Superior temporal gyrus (tissue), 1 donor: ENCODE measurements at regions not wholly inside any gene's neighbourhood (a gene's known extent, or its start where the extent isn't known, plus 50 kb on each side); places are given as distances from the start of the nearest gene placed in this dataset.
A peak's percentile ranks its signal among the peaks of the same experiment; 100 is the strongest.

ENCODE experiments used
- DNase-seq: peaks from one replicate; pipeline ENCODE4 v3.0.0-alpha.2; 2016; ENCODE audit errors: extremely low spot score

- DNase-seq = no peak
Measured at GRCh38 chr10:128494665-128495064, 368.4 kb upstream of the MKI67 start.

GRCh38 chr10:128497660-128498377 is 371.6 kb upstream of the MKI67 start:
- no peak for DNase-seq

DNA sequence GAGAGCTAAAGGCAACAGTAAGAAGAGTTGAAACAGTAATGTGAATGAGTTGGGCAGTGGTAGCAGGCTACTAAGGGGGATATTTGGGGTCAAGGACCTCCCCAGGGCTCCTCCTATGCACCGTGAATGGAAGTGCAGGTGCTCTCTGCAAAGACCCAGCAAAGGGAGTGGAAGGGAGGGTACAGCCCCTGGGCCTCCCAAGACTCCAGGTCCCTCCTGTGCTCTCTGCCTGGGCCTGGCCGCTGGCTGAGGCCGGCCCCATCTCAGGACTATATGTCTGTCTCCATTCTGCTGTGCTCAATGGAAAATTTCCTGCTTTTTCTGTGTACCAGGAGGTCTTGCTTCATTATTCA is 372.1 kb upstream of the MKI67 start:
- no peak for DNase-seq

DNA sequence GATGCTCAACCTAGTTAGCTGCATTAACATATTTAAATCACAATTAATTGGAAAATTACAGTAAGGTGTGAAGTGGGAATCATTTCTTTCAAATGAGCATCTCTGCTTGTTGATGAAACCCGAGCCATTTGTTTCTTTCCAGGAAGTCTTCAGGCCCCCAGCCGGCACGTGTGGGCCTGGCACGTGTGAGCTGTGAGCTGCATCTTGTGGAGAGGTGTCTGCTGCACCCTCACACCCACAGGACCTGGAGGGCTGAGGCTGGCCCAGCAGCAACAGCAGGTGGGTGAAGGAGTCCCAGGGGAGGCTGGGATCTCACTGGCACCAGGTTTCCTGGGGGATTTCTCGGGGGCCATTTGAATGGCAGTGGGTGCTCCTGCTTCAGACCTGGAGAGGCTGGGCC is 372.5 kb upstream of the MKI67 start:
- no peak for DNase-seq

GRCh38 chr10:128499486-128499885 is 373.3 kb upstream of the MKI67 start:
- DNase-seq = no peak

- DNase-seq = no peak
Measured at GRCh38 chr10:128499956-128500355, 373.7 kb upstream of the MKI67 start.

- DNase-seq = no peak
Measured at GRCh38 chr10:128500642-128501041, 374.4 kb upstream of the MKI67 start.

GRCh38 chr10:128505346-128505745 is 379.1 kb upstream of the MKI67 start:
- DNase-seq = no peak

DNA sequence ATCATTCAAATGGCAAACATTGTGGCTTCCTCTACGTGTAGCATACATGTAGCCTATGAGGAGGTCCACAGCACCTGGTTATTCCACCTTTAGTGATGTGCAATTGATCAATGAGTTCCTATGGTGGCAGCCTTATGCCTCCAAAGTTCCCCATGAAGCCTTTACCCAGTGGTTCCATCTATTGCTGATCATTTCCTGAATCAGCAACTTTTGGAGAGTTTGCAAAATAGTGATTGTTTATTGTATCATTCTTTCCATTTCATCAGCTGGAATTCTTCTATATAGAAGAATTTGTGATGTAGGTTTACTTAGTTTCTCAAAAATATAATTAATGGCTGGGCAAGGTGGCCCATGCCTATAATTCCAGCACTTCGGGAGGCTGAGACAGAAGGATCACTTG is 380.2 kb upstream of the MKI67 start:
- DNase-seq = no peak

DNA sequence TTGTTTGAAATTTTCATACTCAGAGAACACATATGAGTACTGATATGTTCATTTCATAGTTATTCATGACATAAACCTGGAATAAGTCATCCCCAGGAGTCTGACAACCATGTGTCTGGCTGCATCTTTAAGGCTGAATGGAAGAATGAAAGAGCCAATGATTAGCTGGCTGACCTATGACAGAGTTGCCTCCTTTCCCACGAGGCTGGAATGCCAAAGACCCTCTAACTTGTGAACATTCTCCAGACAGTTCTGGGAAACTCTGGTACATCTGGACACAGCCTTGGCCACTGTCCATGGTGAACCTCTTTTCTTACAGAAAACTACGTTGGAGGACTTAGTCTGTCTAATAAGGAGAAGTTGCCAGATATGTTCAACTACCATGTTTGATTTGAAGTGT is 380.8 kb upstream of the MKI67 start:
- no peak for DNase-seq

DNA sequence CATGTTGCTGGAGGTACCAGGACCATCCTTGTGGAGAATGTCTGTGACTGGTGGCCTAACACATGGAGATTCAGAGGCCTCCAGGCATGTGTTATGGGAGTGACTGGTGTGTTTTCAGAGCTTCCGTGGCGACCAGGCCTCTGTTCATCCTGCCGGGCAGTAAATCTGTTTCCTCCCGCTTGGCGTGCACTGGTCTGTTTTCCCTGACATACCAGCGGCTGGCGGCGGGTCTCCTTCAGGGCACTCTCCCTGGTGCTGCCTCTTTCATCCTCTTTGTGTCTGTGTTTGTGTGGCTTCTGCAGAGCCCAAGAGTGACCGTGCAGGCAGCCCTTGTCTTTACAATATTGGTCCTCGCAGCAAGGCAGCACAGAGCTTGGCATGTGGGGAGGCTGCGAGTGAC is 385.1 kb upstream of the MKI67 start:
- no peak for DNase-seq

- no peak for DNase-seq
Measured at GRCh38 chr10:128512767-128513166, 386.5 kb upstream of the MKI67 start.

GRCh38 chr10:128514536-128514935 is 388.3 kb upstream of the MKI67 start:
- DNase-seq = no peak

GRCh38 chr10:128516180-128516579 is 390.0 kb upstream of the MKI67 start:
- no peak for DNase-seq

DNA sequence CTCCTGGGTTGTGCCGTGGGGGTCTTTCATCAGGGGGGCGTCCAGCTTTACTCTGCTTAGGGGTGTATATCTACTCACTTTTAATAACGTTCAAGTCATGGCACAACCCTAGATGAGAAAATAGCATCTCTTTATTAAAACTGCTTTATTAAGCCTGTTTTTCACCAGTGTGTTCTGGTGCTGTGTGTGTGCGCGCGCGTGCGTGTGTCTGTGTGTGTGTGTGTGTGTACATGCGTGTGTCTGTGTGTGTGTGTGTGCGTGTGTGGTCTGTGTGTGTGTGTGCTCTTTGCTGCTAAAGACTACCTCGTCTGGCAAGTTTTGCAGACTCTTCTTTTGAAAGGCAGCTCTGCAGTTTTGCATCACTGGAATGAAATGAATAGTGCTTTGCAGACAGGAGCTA is 390.9 kb upstream of the MKI67 start:
- DNase-seq = no peak

GRCh38 chr10:128518000-128518399 is 391.8 kb upstream of the MKI67 start:
- DNase-seq = no peak

DNA sequence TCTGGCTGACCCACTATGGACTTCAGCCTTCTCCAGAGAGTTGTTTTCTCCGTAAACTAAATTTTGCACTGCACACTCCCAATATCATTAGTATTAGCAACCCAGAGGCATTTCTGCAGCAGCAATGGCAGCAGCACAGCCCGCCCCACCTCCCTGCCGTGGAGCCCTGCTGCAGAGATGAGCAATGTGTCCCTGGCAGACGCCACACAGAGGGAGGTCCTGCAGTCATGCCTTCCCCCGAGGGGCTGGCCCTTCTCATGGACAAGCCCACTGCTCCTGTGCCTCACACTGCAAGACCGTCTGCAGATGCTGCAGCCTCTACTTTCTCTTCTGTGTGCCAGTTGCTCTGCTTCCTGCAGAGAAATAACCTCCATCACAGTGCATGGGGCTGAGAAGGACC is 393.4 kb upstream of the MKI67 start:
- DNase-seq = no peak

GRCh38 chr10:128520211-128520815 is 394.1 kb upstream of the MKI67 start:
- DNase-seq = no peak

DNA sequence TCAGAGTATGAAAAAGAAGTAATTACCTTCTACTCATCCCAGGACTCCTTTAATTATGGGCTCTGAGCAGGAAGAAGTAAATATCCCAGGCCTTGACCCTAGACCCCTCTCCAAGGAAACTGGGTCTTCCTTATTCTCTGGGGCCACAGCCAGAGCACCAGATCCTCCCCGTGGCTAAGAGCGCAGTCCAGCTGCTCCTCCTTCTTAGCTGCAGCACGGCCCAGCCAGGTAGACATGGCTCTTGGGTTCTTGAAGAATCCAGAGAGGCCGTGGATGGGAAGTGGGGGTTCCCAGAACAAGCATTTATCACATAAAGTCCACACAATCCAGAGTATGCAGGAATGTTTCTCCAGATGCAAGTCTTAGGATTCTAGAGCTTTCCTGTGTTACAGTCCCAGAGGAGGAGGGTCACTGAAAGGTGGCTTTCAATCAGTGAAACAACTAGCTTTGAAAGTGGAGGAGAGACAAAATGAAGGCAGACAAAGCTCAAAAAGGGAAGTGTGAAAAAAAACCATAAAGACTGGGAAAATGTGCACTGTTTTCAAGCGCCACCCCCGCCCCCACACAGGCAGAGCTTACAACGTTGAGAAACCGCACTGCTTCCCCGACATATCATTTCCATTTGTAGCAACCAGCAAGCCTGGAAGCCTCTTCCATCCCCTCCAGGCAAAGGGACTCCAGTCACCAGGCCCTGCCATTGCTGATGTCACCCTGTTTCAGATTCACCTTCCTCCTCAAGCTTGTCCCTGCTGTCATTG is 396.5 kb upstream of the MKI67 start:
- no peak for DNase-seq

- DNase-seq = no peak
Measured at GRCh38 chr10:128525444-128525843, 399.2 kb upstream of the MKI67 start.

GRCh38 chr10:128525936-128526335 is 399.7 kb upstream of the MKI67 start:
- DNase-seq = no peak

DNA sequence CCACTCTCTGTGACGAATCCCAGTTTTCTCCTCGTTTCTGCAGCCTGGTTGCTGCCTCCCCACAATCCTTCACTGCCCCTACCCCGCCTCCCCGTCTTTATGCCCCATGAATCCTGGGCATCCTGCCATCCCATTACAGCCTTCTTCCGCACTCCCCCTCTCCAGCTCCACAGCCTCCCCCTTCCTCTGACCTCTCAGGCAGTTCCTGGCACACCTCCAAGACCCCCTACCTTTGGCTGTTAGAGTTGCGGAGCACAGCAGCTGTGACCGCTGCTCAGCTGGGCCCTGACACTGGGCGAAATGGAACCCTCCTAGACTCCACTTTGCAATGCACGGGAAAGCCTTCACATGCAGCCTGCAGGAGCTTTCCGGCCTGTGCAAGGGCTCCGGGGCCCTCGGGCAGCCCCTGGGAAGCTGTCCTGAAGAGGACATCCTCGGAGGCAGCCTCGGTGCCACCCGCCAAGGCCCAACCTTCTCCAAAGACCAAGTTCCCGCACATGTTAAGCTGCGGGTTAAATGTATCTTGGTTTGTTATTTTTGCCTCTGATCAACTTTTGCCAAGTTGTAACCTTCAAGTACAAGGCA is 400.7 kb upstream of the MKI67 start:
- peak; percentile 67 for DNase-seq

GRCh38 chr10:128527711-128528110 is 401.5 kb upstream of the MKI67 start:
- peak; percentile 25 for DNase-seq
